Raji (cell line): ENCODE measurements at regions not wholly inside any gene's neighbourhood (a gene's known extent, or its start where the extent isn't known, plus 50 kb on each side); places are given as distances from the start of the nearest gene placed in this dataset.

Experiments
- POLR2A ChIP-seq: IDR thresholded peaks from 2 replicates; pipeline ENCODE4 v1.6.1; 2011; ENCODE audit warnings: low read depth, low read length, control low read depth; ENCODE audit not compliant: insufficient read depth

GRCh38 chr6:150672800-150673199, 73.1 kb downstream of the PLEKHG1 start:
- no peak for TF ChIP-seq POLR2A

DNA sequence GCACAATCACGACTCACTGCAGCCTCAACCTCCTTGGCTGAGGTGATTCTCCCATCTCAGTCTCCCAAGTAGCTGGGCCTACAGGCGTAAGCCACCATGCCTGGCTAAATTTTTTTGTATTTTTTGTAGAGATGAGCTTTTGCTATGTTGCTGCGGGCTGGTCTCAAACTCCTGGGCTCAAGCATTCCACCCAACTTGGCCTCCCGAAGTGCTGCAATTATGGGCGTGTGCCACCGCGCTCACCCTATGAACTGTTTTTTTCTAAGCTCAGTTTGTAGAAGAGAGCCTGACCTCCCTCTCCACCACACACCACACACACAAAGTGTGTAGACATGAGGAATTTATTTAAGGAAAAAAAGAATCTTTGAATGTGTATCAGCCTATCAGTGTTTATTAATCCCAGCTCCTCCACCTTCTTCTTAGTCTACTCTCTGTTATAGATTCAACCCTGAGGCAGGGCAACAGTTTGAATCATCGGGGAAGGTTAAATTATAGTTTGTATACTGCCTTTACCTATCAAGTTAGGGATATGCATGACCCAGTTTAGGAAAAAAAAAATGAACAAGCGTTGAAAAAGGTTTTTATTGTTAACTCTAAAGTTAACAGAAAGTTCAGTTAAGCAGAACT, 74.1 kb downstream of the PLEKHG1 start:
- TF ChIP-seq POLR2A: no peak

DNA sequence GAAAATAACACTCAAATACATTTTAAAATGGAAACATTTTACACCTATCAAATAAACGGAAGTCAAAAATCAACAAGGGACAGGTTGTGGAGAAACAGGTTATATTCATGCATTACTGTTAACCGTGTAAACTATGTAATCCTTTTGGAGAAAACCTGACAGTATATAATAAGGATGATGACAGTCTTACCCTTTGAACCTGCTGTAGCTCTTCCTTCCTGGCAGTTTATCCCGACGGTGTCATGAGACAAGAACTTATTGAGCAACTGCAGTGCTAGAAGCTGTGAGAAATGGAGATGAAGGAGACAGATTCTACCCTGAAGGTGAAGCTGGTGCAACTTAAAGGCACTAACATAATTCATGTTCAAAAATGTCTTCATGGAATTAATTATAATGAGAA, 76.7 kb downstream of the PLEKHG1 start:
- TF ChIP-seq POLR2A: no peak

DNA sequence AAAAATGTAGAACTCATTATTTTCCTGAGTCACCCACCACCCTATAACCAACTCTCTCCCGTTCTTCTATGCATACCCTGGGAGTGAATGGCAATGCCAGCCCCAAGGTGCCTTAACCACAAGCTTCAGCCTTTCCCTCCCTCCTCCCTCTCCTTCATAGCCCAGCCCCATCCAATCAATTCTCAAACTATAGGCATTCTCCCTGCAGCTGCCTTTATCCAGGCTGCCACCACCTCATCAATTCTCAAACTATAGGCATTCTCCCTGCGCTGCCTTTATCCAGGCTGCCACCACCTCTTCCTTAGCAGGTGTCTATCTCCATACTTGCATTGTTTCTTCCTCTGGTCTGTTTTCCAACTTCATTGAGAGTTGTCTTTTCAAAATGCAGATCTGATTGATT, 77.1 kb downstream of the PLEKHG1 start:
- TF ChIP-seq POLR2A: no peak

DNA sequence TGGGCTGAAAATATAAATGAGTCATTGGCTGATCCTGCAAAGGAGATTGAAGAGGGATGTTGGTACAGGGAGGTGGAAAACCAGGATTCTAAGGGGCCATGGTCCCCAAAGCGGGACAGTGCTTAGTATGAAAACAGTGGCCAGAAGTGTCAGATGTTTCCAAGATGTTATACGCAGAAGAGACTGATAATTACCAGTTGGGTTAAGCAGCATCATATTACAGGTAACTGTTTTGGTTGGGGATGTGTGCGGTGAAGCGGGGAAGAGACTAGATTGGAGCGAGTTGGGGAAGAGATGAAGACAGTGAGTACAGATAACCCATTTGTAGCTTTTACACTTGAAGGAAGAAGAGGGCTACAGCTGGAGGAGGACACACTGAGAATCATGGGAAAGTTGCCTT, 80.8 kb downstream of the PLEKHG1 start:
- TF ChIP-seq POLR2A: no peak

- no peak for TF ChIP-seq POLR2A
Observed at GRCh38 chr6:150681578-150682395, 82.1 kb downstream of the PLEKHG1 start.

DNA sequence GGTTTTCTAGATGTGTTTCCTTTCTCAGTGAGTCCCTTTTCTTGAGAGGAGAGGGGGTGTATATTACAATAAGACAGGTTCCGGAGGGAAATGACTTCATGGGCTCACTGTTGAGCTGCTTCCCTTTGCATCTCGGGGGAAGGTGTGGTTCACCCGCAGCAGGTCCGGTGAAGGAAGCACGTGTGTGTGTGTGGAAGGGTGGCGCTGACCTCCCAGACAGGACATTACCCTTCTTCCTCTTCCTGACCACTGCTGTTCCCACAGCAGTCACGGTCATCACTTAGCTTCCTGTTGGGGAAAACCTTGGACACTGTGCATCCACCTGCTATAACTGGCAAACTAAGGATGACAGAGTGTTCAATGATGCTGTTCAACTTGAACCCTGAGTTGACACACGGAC, 83.6 kb downstream of the PLEKHG1 start:
- TF ChIP-seq POLR2A: no peak

DNA sequence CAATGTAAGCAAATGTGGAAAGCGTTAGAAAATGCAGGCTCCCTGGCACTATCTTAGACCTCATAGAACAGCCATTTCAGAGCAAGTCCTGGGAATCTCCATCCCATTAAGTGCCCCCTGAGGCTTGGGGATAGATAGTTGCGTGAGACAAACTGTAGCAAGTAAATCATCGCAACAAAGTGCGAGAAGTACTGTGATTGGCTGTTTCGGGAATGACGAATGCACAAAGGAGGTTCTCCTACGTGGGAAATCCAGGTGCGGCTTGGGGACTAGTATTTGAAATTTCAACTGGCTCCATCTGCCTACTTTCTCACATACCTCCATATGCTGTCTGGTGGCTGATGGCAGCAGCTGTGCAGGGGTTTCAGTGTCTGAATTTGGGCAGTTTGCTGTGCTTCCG, 84.5 kb downstream of the PLEKHG1 start:
- TF ChIP-seq POLR2A: no peak

DNA sequence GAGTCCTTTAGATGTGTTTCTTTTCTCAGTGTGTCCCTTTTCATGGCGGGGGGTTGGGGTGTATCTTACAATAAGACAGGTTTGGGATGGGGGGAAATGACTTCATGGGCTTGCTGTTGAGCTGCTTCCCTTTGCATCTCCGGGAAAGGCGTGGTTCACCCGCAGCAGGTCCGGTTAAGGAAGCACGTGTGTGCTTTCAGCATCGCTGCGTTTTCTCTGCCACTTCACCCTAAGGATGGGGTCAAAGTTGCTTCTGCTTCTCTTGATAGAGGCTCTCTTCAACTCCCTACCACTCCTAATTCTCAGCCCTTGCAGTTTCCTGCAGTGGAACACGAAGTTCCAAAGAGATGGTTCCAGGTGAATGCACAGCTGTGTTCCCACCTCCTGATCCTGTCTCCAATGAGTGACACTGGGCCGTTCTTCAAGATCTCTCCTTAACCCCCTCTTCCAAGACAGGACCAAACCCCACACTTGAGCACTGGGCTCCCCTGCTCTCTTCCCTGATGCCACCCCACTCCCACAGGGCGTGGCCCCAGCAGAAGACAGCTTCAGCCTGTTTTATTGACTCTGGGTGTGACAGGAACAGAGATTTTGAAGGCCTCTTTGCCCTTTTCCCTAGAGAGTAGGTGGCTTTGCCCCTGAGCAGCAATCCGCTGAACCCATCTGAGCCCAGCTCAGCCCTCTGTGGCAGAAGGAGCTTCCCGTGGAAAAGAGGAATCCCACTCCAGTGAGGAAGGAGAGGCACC, 85.2 kb downstream of the PLEKHG1 start:
- TF ChIP-seq POLR2A: no peak

- TF ChIP-seq POLR2A: no peak
Observed at GRCh38 chr6:150685860-150686259, 86.2 kb downstream of the PLEKHG1 start.

GRCh38 chr6:150686566-150686965, 86.9 kb downstream of the PLEKHG1 start:
- no peak for TF ChIP-seq POLR2A

- TF ChIP-seq POLR2A: no peak
Observed at GRCh38 chr6:150687508-150687907, 87.8 kb downstream of the PLEKHG1 start.

- no peak for TF ChIP-seq POLR2A
Observed at GRCh38 chr6:150689900-150690590, 90.4 kb downstream of the PLEKHG1 start.

DNA sequence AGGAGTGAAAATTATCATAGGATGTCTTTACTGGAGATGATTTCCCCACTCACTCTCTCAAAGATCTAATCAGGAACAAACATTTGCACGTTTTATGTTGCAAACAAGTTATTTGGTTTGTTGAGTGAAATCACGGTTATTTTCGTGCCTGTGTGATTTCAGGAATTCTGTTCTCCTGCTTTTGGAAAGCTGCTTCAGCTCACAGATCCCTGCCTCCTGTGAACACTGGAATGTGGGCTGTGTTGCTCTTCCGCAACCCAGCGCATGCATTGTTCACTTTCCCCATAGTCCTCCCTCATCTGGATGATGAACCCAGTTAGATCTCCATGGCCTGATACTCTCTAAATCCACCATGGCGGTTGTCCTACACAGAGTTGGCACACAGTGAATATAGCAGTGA, 91.0 kb downstream of the PLEKHG1 start:
- no peak for TF ChIP-seq POLR2A

DNA sequence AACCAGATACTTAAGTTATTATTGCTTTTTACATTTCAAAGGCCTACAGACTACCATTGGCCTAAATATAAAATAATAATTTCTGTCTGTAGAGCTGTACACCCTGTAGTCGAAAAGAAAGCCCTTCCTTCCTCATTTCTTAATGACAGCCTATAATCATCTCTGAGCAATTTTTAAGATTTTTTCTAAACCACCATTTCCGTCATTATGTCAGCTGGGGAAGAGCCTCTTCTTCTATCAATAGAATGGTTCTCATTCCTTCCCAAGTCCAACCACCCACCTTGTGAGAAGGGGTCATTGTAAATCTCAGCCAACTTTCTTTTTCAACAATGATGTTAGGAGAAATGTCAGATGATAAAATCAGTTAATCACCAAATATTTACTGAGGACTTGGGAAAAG, 91.8 kb downstream of the PLEKHG1 start:
- no peak for TF ChIP-seq POLR2A
